HG03575 (cell line): ENCODE measurements at regions not wholly inside any gene's neighbourhood (a gene's known extent, or its start where the extent isn't known, plus 50 kb on each side); places are given as distances from the start of the nearest gene placed in this dataset.
"Not testable (repeated sequence)": the region's sequence is repeated elsewhere in the genome, so short reads cannot be mapped to it uniquely, and the experiment has no call there.

ENCODE experiments used
- ATAC-seq: cut with Tn5 transposase; IDR thresholded peaks from one replicate; pipeline ENCODE4 v1.9.1; 2021; ENCODE audit not compliant: unreplicated experiment, insufficient number of reproducible peaks, low FRiP score; ENCODE audit errors: extremely low read depth

DNA sequence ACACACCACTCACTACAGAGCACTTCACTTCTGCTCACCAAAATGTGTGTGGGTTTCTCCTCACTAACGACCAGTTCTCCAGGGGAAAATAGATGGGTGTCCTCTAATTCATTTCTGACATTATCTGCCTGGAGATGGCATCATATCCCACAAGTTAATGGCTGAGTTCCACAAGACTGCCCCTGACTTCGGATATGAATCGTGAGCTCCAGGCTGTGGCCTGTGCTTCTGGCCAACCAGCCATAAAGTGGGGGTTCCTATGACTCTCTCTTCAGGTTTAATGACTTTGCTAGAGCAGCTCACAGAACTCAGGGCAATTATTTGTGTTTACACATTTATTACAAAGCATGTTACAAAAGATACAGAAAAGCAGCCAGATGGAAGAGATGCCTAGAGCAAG is 113.0 kb upstream of the SYT13 start:
- ATAC-seq, result no peak

DNA sequence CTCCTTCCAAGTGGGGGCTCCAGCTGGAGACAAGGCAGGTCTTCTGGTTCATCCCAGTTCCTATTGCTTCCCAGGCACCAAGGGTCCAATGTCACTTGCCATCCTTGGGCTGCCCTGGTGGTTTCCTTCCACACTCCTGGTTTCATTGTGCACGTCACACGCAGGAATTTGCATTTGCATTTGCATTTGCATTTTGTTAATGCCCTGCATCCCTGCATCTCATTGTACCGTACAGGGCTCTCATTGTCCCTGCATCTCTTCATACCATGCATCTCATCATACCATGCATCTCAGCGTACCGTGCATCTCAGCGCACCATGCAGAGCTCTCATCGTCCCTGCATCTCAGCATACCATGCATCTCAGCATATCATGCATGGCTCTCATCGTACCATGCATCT is 112.2 kb upstream of the SYT13 start:
- ATAC-seq, result no peak

DNA sequence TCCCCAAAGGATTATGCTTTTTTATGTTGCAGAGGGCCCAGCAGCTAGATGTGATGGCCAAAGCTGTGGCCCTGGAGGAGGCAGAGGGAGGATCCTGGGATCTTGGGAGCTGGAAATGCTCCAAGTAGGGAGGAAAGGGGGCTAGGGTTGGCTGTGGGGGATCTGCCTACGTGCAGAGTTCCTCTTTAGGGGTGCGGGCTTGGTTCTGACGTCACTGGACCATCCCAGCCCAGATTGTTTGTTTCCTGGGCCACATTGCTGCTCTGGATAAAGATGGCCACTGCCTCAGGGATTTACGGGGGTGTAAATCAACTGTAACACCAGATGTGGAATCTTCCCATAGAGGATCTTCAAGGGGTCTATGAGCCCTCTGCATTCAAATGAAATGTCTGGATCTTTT is 110.3 kb upstream of the SYT13 start:
- ATAC-seq, result no peak

DNA sequence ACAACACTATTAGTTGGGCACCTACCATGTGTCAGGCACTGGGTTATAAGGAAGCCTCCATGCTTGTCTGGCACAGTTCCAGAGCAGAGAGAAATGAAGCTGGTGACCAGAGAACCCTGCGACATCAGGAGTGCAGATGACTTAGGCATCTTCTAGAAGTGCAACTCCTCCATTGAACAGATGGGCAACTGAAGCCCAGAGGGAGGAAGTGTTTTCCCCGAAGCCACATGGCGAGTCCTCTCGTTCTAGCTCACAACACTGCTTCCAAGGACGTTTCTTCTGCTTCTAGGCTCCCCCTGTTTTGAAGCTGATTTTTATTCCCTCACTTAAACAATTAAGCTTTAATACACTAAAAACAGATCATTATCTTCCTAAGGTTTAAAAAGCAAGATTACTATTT is 109.8 kb upstream of the SYT13 start:
- no peak for ATAC-seq

DNA sequence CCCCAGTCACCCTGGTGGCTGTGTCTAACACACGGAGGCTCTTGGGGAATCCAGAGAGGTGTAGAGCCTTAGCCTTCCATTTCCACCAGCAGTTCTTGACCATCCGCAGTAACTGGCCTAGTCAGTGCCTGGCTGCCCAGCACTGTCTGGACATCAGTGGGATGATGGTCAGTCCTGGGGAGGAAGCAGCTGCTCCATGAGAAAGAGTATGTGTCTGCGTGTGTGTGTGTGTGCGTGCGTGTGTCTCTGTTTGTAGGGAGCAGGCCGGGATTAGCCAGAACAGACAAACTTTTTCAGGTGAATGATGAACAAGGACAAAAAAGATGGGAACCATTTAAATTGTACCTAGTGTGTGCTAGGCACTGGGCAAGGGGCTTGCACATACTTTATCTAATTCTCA is 109.3 kb upstream of the SYT13 start:
- no peak for ATAC-seq

DNA sequence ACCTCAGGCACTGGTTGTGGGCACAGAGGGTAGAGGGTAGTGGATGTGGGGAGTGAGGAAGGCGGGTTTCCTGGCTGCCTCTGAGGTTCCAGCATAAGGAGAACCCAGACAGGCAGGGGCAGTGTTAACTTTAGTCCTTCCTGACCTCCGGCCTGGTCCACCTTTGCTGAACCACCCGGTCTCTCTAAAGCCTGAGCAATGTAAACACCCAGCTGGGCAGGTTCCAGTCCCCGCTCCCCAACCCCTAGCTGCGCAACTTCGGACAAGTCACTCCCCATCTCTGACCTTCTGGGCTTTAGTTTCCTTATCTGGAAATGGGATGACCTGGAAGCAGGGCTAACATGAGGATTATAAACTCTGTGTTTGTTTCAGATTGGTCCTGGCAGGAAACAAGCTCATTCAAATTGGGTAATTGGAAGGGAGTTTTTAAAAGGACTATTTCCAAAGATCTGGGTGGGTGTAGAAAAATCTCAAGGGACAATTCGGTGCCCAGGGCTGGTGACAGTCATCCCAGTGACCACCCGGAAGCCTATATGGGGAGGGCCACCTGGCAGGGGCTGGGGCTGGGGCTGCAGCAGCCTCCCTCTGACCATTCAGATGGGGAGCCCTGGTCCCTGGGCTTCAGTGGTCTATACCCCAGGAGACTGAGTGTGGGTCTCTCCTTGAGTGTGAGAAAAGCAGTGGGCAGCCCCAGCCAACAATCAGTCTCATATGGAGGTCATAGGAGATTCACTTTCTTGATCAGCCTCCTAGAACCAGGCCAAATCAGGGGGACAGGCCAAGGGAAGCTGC is 108.3 kb upstream of the SYT13 start:
- no peak for ATAC-seq

DNA sequence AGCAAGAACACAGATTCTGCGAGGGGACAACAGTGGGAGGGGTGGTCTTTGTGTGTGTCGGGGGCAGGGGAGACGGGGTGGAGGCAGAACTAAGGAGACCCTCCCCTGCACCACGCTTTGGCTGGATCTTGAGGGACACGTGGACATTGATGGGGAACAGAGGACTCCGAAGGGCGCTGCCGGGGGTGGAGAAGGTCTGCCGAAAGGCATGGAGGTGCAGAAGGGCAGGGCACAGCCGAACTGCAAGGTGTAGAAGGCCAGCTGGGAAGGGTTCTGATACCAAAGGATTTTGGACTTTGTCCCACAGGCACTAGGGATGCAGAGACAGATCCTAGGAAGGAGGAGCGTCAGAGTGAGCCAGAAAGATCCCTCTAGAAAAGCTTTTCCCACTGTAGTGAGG is 107.7 kb upstream of the SYT13 start:
- ATAC-seq, result no peak

DNA sequence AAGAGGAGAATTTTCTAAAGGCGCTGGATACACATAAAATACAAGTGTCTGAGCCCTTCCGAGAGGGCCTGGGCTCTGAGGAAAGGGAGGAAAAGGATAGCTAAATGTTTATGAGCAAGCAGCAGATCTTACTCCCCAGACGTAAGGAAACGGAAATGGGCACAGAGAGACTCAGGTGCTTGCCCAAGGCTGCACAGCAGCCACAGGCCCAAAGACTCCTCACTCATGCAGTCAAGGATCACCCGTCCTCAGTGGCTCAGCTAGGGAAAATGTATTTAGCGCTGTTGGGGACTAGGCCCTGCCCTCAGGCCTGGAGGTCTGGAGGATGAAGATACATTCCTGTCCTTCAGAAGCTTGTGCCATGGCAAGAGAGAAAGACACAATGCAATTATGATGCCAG is 107.2 kb upstream of the SYT13 start:
- ATAC-seq, result no peak

DNA sequence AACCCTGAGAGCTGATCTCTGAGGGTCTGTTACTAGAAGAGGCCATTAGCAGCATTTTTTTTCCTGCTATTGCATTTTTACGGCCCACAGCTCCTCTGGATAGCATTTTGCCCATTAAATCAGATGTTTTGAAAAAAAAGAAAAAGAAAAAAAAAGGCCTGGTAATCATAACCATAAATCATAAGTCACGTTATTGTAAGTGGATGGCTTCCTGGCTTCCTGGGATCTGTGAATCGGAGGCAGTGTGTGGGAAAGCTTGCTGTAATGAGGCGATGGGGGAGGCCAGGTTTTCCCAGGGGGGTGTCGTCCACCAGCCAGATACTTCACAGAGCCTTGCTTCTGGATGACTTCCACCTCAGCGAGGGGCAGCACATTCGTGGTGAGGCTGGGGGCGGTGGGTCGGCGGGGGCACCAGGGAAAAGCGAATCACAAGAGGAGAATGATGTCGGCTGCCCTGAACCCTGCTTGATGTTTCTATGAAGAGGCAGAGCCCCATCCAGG is 106.5 kb upstream of the SYT13 start:
- ATAC-seq, result no peak

DNA sequence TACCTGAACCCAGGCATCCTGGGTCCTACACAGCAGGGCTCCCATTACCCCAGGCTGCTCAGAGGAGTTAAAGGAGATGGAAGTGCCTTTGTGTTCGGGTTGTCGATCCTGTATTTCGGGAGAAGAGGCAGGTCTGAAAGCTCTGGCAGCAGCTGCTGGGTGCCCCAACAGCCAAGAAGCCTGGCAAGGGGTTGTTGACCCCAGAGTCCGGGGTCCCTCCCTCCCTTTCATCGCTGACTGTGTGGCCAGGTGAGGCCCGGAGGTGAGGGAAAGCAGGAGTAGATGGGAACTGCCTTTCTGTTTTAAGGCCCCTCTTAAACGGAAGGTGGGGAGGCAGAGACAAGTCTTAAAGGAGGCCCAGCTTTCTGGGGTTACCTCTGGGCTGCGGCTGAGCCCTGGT is 106.0 kb upstream of the SYT13 start:
- ATAC-seq, result no peak

DNA sequence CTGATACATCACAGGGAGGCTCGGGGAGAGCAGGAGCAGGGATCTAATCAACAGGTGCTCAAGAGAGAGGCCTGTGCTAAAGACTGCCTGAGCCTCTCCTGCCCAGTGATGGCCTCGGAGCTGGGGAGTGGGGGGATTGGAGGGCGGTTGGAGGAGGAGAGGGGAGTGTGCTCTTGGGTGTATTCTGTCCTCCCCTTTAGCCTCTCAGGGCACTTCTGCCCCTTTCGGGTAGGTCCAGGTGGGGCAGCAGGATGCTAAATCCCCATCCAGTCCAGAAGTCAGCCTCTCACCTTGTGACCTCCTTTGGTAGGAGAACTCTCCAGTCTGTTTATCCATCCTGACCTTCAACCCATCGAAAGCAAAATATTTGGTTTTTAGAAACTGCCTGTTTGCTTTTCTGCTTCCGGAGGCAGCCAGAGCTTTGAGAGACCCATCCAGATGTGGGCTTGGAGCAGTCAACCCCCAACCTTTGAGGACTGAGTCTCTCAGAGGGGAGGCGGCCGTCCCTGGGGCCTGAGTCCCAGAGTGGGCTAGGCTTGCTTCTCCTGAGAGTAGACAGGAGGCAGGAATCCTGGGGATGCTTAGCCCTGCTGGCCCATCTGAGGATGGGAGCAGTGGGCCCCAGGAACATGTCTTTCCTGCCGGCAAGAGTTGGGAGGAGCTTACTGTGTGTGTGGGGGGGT is 105.2 kb upstream of the SYT13 start:
- ATAC-seq, result no peak

DNA sequence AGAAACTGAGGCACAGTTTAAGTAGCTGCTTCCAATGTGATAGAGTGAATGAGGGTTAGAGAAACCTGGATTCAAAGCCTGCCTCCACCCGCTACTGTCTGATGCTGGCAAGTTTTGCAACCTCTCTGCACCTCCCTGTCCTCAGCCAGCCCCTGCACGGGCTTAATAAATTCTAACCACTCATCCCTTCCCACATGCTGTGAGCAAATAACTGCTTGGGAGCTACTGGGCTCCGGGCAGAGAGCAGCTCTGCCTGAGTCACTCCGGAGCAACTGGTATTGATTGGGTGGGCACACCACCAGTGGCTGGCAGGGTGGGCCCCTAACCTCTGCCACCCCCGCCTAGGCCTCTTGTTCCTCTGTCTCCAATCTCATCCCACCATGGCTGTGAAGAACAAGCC is 104.3 kb upstream of the SYT13 start:
- no peak for ATAC-seq

DNA sequence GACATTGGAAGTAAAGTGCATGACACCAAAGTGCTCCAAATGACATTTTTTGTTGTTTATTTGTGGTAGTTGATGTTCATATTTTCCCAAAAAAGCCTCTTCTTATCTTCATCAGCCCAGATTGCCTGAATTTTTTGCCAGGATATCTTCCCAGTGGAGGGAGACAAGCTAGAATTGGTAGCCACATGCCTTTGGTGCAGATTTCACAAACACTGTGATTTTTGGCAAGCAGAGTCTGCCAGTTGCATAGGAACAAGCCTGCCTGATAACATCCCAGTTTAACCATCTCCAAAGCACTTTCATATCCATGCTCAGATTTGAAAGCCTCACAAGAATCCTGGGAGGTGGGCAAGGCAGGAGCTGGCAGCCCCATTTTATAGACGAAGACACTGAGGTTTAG is 102.3 kb upstream of the SYT13 start:
- no peak for ATAC-seq

DNA sequence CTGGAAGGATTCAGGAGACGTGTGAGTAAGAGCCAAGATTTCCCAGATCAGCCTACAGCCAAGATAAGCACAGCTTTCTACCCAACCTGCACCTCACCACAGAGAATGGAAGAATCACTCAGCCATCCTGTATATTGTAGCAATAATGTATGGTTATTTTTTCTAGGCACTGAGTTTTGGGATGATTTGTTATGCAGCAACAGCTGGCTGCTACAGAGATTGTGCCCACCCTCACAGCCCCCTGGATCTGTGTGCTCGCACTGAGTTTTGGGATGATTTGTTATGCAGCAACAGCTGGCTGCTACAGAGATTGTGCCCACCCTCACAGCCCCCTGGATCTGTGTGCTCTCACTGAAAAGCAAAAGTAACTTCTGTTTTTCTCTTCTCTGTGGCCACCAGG is 101.7 kb upstream of the SYT13 start:
- not testable (repeated sequence) for ATAC-seq

DNA sequence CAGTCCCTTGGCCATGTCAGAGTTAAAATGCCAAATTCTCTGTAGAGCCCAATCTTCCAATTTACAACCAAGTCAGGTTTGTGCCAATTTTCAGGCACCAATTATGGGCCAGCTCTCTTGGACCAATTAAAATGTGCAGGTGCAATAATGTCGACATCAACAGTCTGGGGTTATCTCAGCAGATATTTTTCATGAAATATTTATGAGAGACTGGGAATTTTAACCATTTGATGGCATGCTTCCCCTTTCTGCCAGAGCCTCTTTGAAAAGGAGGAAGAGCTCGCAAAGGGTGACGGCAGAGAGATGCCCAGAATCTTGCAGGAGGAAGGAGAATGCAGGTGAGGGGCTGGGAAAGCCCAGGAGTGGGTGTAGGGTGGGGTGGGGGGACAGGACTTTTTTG is 100.8 kb upstream of the SYT13 start:
- ATAC-seq, result no peak

DNA sequence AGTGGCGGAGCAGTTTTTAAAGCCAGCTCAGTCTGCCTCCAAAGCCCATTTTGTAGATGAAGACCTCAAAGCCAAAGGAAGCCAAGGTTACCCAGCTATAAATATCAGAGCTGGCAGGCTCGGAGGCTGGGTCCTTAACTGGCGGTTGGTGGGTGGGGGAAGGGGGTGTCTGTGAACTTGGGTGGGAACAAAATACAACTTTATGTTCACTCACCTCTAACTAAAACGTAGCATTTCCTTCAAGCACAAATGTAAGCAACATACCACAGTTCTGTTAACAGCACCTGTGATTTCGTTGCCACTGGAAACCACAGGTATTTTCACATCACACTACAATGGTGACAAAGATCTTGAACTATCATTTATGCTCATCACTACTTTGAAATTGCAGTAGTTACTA is 99.7 kb upstream of the SYT13 start:
- ATAC-seq, result no peak

DNA sequence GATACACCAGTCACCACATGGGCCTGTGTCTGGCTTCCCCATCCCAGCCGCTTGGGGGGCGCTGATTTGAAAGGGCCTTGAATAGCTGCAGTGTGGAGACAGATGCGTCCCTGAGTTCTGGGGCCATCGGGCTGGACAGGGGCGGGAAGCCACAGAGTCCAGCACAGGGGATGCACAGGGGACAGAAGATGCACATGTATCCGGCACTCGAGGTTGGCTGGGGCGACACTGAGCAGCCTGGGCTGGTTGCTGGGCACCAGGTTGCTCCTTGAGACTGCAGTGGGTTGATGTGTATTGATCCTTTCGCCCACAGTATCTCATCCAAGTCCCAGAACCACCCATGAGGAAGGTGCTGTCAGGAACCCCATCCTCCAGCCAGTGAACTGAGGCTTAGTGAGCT is 99.3 kb upstream of the SYT13 start:
- no peak for ATAC-seq

DNA sequence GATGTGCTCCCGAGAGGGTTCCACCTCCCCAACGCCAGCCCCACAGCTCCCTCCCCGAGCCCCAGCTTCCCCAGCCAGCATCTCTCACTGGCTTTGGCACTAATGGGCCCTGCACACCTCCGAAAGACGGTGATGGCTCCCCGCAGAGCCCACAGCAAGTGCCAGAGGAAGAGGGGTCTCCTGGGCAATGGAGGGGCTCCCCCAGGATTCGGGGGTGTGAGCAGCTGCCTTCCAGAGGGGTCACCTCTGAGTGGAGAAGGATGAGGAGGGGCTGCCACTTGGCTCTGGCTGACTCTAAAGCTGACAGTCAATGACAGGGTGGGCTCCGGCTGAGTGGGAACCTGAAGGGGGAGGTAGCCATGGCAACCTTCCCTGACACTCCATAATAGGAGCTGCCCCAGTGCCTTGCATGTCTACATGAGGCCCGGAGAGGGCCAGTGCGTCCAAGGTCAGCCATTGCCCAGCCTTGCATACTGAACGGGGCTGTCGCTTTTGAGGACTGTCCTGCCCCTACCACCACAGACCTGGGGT is 98.6 kb upstream of the SYT13 start:
- no peak for ATAC-seq

DNA sequence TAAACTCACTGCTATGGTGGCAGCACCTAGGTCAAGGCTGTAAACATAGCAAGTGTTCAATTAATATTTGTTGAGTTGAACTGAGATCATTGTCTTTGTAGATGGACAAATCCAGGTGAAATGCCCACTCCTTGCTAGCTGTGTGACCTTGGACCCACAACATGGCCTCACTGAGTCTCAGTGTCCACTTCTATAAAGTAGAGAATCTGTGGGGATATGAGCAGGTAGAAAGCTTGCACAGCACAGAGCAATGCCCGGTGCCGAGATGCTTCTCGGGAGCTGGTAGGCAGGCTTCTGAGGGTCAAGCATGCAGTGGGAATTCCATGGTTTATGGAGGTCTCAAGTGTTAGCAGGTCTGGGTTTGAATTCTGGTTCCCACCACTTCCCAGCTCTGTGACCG is 97.9 kb upstream of the SYT13 start:
- ATAC-seq, result no peak

DNA sequence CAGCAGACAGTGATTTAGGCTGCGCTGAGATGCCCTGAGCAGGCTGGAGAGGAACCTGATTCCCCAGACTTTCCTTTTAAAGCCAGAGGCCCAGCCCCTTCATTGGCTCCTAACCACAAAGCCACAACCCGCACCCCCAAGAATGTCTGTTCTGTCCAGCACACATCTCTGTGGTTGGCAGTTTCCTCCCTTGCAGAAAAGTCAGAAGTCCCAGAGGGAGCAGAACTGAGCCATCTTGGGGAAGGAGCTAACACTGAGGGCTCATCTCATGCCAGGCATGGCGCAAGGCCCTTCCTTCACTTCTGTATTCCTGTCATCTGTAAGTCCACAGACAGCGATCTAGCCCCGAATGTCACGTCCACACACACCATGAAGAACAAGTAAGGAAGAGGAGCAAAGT is 97.1 kb upstream of the SYT13 start:
- no peak for ATAC-seq
